ENCODE measurements at regions not wholly inside any gene's neighbourhood (a gene's known extent, or its start where the extent isn't known, plus 50 kb on each side); places are given as distances from the start of the nearest gene placed in this dataset.

GRCh38 chr2:120939595-120940318, 204.1 kb downstream of the GLI2 start:
- Histone ChIP-seq H3K27ac (peak overlapping the region in 1 of 21 experiments; percentile 30), H3K4me3 (no peak overlapping the region)

- no peak overlapping the region for H3K27ac ChIP-seq
These were observed 204.6 kb downstream of the GLI2 start for GRCh38 chr2:120940319-120940696.

GRCh38 chr2:120940726-120941256, 205.1 kb downstream of the GLI2 start:
- Histone ChIP-seq H3K27ac (no peak overlapping the region), H3K4me3 (no peak overlapping the region)

More at GRCh38 chr2:120940319-120940696, 204.6 kb downstream of the GLI2 start:
- H3K4me3 ChIP-seq = no peak overlapping the region

GRCh38 chr2:120941571-120942120, 206.0 kb downstream of the GLI2 start:
- Histone ChIP-seq H3K27ac (no peak overlapping the region), H3K4me3 (no peak overlapping the region)

GRCh38 chr2:120942658-120943057, 207.0 kb downstream of the GLI2 start:
- Histone ChIP-seq H3K4me3 (no peak overlapping the region), H3K27ac (no peak overlapping the region)

- H3K27ac ChIP-seq = no peak overlapping the region
- H3K4me3 ChIP-seq = no peak overlapping the region
These were observed 207.9 kb downstream of the GLI2 start for GRCh38 chr2:120943403-120944034.

GRCh38 chr2:120944575-120944974, 208.9 kb downstream of the GLI2 start:
- Histone ChIP-seq H3K27ac (no peak overlapping the region), H3K4me3 (no peak overlapping the region)

- Histone ChIP-seq H3K27ac (no peak overlapping the region), H3K4me3 (no peak overlapping the region)
These were observed 209.4 kb downstream of the GLI2 start for GRCh38 chr2:120945091-120945490.

- H3K27ac ChIP-seq = no peak overlapping the region
These were observed 210.3 kb downstream of the GLI2 start for GRCh38 chr2:120945832-120946499.

GRCh38 chr2:120947327-120947726, 211.7 kb downstream of the GLI2 start:
- no peak overlapping the region for H3K27ac ChIP-seq

More at GRCh38 chr2:120945832-120946499, 210.3 kb downstream of the GLI2 start:
- no peak overlapping the region for H3K4me3 ChIP-seq

GRCh38 chr2:120947982-120948661, 212.5 kb downstream of the GLI2 start:
- H3K4me3 ChIP-seq = no peak overlapping the region
- H3K27ac ChIP-seq = no peak overlapping the region

More at GRCh38 chr2:120947327-120947726, 211.7 kb downstream of the GLI2 start:
- H3K4me3 ChIP-seq = no peak overlapping the region

- no peak overlapping the region for H3K4me3 ChIP-seq
- no peak overlapping the region for H3K27ac ChIP-seq
These were observed 213.0 kb downstream of the GLI2 start for GRCh38 chr2:120948662-120949011.

GRCh38 chr2:120949027-120949956, 213.6 kb downstream of the GLI2 start:
- Histone ChIP-seq H3K4me3 (no peak overlapping the region), H3K27ac (no peak overlapping the region)

GRCh38 chr2:120949957-120950590, 214.4 kb downstream of the GLI2 start:
- Histone ChIP-seq H3K27ac (no peak overlapping the region), H3K4me3 (no peak overlapping the region)

- H3K27ac ChIP-seq = no peak overlapping the region
- H3K4me3 ChIP-seq = no peak overlapping the region
These were observed 216.0 kb downstream of the GLI2 start for GRCh38 chr2:120951693-120952092.

GRCh38 chr2:120952318-120952717, 216.7 kb downstream of the GLI2 start:
- H3K27ac ChIP-seq = peak overlapping the region in 6 of 21 experiments; percentile 4 to 52 (median 38)
- no peak overlapping the region for H3K4me3 ChIP-seq

- H3K27ac ChIP-seq = peak overlapping the region in 3 of 21 experiments; percentile 38 to 52 (median 40)
- no peak overlapping the region for H3K4me3 ChIP-seq
These were observed 217.5 kb downstream of the GLI2 start for GRCh38 chr2:120953066-120953756.
